Neural cell (in vitro differentiated cells): ENCODE measurements at regions not wholly inside any gene's neighbourhood (a gene's known extent, or its start where the extent isn't known, plus 50 kb on each side); places are given as distances from the start of the nearest gene placed in this dataset.

Experiments used
- CTCF ChIP-seq: fragments of 450-650 bp; IDR thresholded peaks from 2 replicates; pipeline ENCODE4 v1.5.1; 2014; ENCODE audit warnings: antibody characterized with exemption, mild to moderate bottlenecking, moderate library complexity; ENCODE audit not compliant: poor library complexity, severe bottlenecking
- EP300 ChIP-seq: fragments of 450-650 bp; conservative IDR thresholded peaks from 2 replicates; pipeline ENCODE4 v1.6.1; 2014; ENCODE audit warnings: antibody characterized with exemption, mild to moderate bottlenecking, moderate library complexity; ENCODE audit not compliant: poor library complexity, severe bottlenecking
- EZH2 ChIP-seq: fragments of 200-600, 300-800 bp; shearing (Covaris generic), sonication (generic); IDR thresholded peaks from 2 replicates; pipeline ENCODE4 v1.6.1; 2014; ENCODE audit warnings: antibody characterized with exemption, low read length, borderline replicate concordance, mild to moderate bottlenecking; ENCODE audit not compliant: insufficient read depth, poor library complexity, severe bottlenecking
- POLR2AphosphoS5 ChIP-seq: IDR thresholded peaks from 2 replicates; pipeline ENCODE4 v1.6.1; 2012
- RAD21 ChIP-seq: fragments of 450-650 bp; conservative IDR thresholded peaks from 2 replicates; pipeline ENCODE4 v1.6.1; 2014; ENCODE audit warnings: antibody characterized with exemption, mild to moderate bottlenecking, moderate library complexity
- REST ChIP-seq: IDR thresholded peaks from 2 replicates; pipeline ENCODE4 v1.6.1; 2012; ENCODE audit warnings: borderline replicate concordance
- SMC3 ChIP-seq: fragments of 450-650 bp; conservative IDR thresholded peaks from 2 replicates; pipeline ENCODE4 v1.6.1; 2014; ENCODE audit warnings: antibody characterized with exemption, mild to moderate bottlenecking, moderate library complexity; ENCODE audit not compliant: poor library complexity
- TAF1 ChIP-seq: IDR thresholded peaks from 2 replicates; pipeline ENCODE4 v1.6.1; 2012; ENCODE audit warnings: low read depth

GRCh38 chr4:60562334-60562733, 637.8 kb upstream of the ADGRL3 start:
- TF ChIP-seq CTCF: no peak
- TF ChIP-seq EZH2: no peak
- no peak for TF ChIP-seq REST
- no peak for TF ChIP-seq POLR2AphosphoS5
- TF ChIP-seq EP300: no peak
- TF ChIP-seq TAF1: no peak
- TF ChIP-seq SMC3: no peak
- TF ChIP-seq RAD21: no peak
